ENCODE measurements at regions not wholly inside any gene's neighbourhood (a gene's known extent, or its start where the extent isn't known, plus 50 kb on each side); places are given as distances from the start of the nearest gene placed in this dataset.

DNA sequence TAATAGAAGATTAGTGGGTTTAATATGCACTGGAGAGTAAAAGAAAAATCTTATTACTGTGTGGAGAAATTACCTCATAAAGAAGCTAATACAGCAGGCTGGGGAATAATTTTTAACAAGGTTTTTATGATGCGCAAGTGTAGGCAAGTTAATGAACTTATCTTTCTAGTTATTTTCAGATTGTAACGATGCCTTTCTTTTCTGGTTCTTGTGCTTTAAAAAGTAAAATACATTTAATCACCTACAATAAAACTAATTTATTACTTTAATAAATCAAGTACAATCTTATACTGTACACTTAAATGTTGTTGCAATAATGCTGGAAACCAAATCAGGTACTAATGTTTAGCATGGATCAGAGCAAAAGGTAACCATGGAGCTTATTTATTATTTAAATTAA lies 266.6 kb downstream of the ZIC1 start:
- TF ChIP-seq POLR2A (IDR thresholded peaks at IDR 0.05) (no peak), POLR2AphosphoS5 (IDR thresholded peaks at IDR 0.05; ENCODE audit: insufficient read depth in 1 of 2, low read depth in 1 of 2) (no peak)
- TF ChIP-seq, protein P1, sequence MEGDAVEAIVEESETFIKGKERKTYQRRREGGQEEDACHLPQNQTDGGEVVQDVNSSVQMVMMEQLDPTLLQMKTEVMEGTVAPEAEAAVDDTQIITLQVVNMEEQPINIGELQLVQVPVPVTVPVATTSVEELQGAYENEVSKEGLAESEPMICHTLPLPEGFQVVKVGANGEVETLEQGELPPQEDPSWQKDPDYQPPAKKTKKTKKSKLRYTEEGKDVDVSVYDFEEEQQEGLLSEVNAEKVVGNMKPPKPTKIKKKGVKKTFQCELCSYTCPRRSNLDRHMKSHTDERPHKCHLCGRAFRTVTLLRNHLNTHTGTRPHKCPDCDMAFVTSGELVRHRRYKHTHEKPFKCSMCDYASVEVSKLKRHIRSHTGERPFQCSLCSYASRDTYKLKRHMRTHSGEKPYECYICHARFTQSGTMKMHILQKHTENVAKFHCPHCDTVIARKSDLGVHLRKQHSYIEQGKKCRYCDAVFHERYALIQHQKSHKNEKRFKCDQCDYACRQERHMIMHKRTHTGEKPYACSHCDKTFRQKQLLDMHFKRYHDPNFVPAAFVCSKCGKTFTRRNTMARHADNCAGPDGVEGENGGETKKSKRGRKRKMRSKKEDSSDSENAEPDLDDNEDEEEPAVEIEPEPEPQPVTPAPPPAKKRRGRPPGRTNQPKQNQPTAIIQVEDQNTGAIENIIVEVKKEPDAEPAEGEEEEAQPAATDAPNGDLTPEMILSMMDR (IDR thresholded peaks at IDR 0.05), result no peak
